ENCODE measurements at regions not wholly inside any gene's neighbourhood (a gene's known extent, or its start where the extent isn't known, plus 50 kb on each side); places are given as distances from the start of the nearest gene placed in this dataset.

- Histone ChIP-seq H3K36me3 (ENCODE audit: control insufficient read depth, insufficient read depth, low read length) (no peaks in the 10 kb centered on the region), H3K27me3 (ENCODE audit: control insufficient read depth, insufficient read depth, low read length) (no peaks in the 10 kb centered on the region), H3K4me3 (ENCODE audit: low read depth, low read length) (no peak overlapping the region)
- no peak for DNase-seq (ENCODE audit: low read depth)
- no peak for TF ChIP-seq CTCF (IDR thresholded peaks at IDR 0.05; ENCODE audit: insufficient read depth, low read length, poor library complexity, severe bottlenecking)
Measured at GRCh38 chr1:95614197-95614596, 380.2 kb downstream of the RWDD3 start.

GRCh38 chr1:95615421-95615820 is 381.4 kb downstream of the RWDD3 start:
- no peak for DNase-seq (ENCODE audit: low read depth)
- no peaks in the 10 kb centered on the region for H3K27me3 ChIP-seq (ENCODE audit: control insufficient read depth, insufficient read depth, low read length)

GRCh38 chr1:95620076-95620475 is 386.1 kb downstream of the RWDD3 start:
- TF ChIP-seq CTCF (IDR thresholded peaks at IDR 0.05; ENCODE audit: insufficient read depth, low read length, poor library complexity, severe bottlenecking): no peak
- no peak for DNase-seq (ENCODE audit: low read depth)
- no peaks in the 10 kb centered on the region for H3K36me3 ChIP-seq (ENCODE audit: control insufficient read depth, insufficient read depth, low read length)
- H3K4me3 ChIP-seq (ENCODE audit: low read depth, low read length): no peak overlapping the region
- no peaks in the 10 kb centered on the region for H3K27me3 ChIP-seq (ENCODE audit: control insufficient read depth, insufficient read depth, low read length)

More at GRCh38 chr1:95615421-95615820, 381.4 kb downstream of the RWDD3 start:
- no peak overlapping the region for H3K4me3 ChIP-seq (ENCODE audit: low read depth, low read length)
- no peaks in the 10 kb centered on the region for H3K36me3 ChIP-seq (ENCODE audit: control insufficient read depth, insufficient read depth, low read length)
- TF ChIP-seq CTCF (IDR thresholded peaks at IDR 0.05; ENCODE audit: insufficient read depth, low read length, poor library complexity, severe bottlenecking): no peak

GRCh38 chr1:95622609-95623008 is 388.6 kb downstream of the RWDD3 start:
- TF ChIP-seq CTCF (IDR thresholded peaks at IDR 0.05; ENCODE audit: insufficient read depth, low read length, poor library complexity, severe bottlenecking): no peak
- Histone ChIP-seq H3K36me3 (ENCODE audit: control insufficient read depth, insufficient read depth, low read length) (no peaks in the 10 kb centered on the region), H3K27me3 (ENCODE audit: control insufficient read depth, insufficient read depth, low read length) (no peaks in the 10 kb centered on the region), H3K4me3 (ENCODE audit: low read depth, low read length) (no peak overlapping the region)
- no peak for DNase-seq (ENCODE audit: low read depth)

- TF ChIP-seq CTCF (IDR thresholded peaks at IDR 0.05; ENCODE audit: insufficient read depth, low read length, poor library complexity, severe bottlenecking): no peak
- Histone ChIP-seq H3K4me3 (ENCODE audit: low read depth, low read length) (no peak overlapping the region), H3K36me3 (ENCODE audit: control insufficient read depth, insufficient read depth, low read length) (no peaks in the 10 kb centered on the region), H3K27me3 (ENCODE audit: control insufficient read depth, insufficient read depth, low read length) (no peaks in the 10 kb centered on the region)
- DNase-seq (ENCODE audit: low read depth): no peak
Measured at GRCh38 chr1:95625224-95625623, 391.2 kb downstream of the RWDD3 start.

GRCh38 chr1:95627244-95627643 is 393.2 kb downstream of the RWDD3 start:
- Histone ChIP-seq H3K4me3 (ENCODE audit: low read depth, low read length) (no peak overlapping the region), H3K36me3 (ENCODE audit: control insufficient read depth, insufficient read depth, low read length) (no peaks in the 10 kb centered on the region), H3K27me3 (ENCODE audit: control insufficient read depth, insufficient read depth, low read length) (no peaks in the 10 kb centered on the region)
- DNase-seq (ENCODE audit: low read depth): no peak
- no peak for TF ChIP-seq CTCF (IDR thresholded peaks at IDR 0.05; ENCODE audit: insufficient read depth, low read length, poor library complexity, severe bottlenecking)
